Spleen (tissue), 11 donors: ENCODE measurements at regions not wholly inside any gene's neighbourhood (a gene's known extent, or its start where the extent isn't known, plus 50 kb on each side); places are given as distances from the start of the nearest gene placed in this dataset.

Source experiments
- DNase-seq: peaks from one replicate; pipeline ENCODE4 v3.0.0-alpha.2; 2020
- H3K27ac ChIP-seq, 8 donors: fragments of 200-600 bp; sonication (generic) in 7 of 8; 1 replicate in 4 of 8; 2 replicates in 4 of 8; pipeline versions ENCODE4 v1.5.0 to v1.8.0; 2016 to 2021; ENCODE audit warnings: inconsistent platforms in 4 of 8, mild to moderate bottlenecking in 4 of 8, moderate library complexity in 1 of 8
- H3K27me3 ChIP-seq, 7 donors: fragments of 200-600 bp; sonication (generic) in 6 of 7; replicated peaks in 1 of 7; 1 replicate in 4 of 7; 2 replicates in 3 of 7; pipeline versions ENCODE4 v1.5.0 to v1.8.0; 2016 to 2021; ENCODE audit warnings: inconsistent platforms in 3 of 7, mild to moderate bottlenecking in 1 of 7
- H3K36me3 ChIP-seq, 6 donors: fragments of 200-600 bp; sonication (generic) in 5 of 6; 1 replicate in 4 of 6; 2 replicates in 2 of 6; pipeline versions ENCODE4 v1.5.0 to v1.8.0; 2016 to 2021; ENCODE audit warnings: inconsistent platforms in 2 of 6
- H3K4me1 ChIP-seq, 6 donors: fragments of 200-600 bp; sonication (generic) in 5 of 6; 1 replicate in 3 of 6; 2 replicates in 3 of 6; pipeline versions ENCODE4 v1.5.0 to v1.8.0; 2016 to 2021; ENCODE audit warnings: inconsistent platforms in 3 of 6
- H3K4me3 ChIP-seq, 8 donors: fragments of 200-600 bp; sonication (generic) in 7 of 8; 1 replicate in 4 of 8; 2 replicates in 4 of 8; pipeline versions ENCODE4 v1.5.0 to v1.8.0; 2016 to 2021; ENCODE audit warnings: inconsistent platforms in 4 of 8, mild to moderate bottlenecking in 4 of 8, moderate library complexity in 2 of 8
- H3K9me3 ChIP-seq, 8 donors: fragments of 200-600 bp; sonication (generic) in 7 of 8; 1 replicate in 4 of 8; 2 replicates in 4 of 8; pipeline versions ENCODE4 v1.5.0 to v1.8.0; 2016 to 2021; ENCODE audit warnings: inconsistent platforms in 4 of 8
- CTCF ChIP-seq, 11 experiments: fragments of 200-600 bp in 7 of 11; fragments of 450-650 bp in 4 of 11; sonication (generic) in 4 of 11; IDR thresholded peaks in 8 of 11; conservative IDR thresholded peaks in 3 of 11; 1 replicate in 7 of 11; 2 replicates in 4 of 11; pipeline versions ENCODE4 v1.4.0 to v1.8.0; 2016 to 2021; ENCODE audit warnings: antibody characterized with exemption in 11 of 11, inconsistent platforms in 4 of 11, mild to moderate bottlenecking in 1 of 11
- POLR2A ChIP-seq, 3 donors: fragments of 450-650 bp; IDR thresholded peaks; one replicate each; pipeline ENCODE4 v1.5.1; 2017; ENCODE audit warnings: antibody characterized with exemption in 3 of 3, mild to moderate bottlenecking in 1 of 3
- POLR2AphosphoS5 ChIP-seq, 3 donors: sonication (generic); formaldehyde crosslinking; IDR thresholded peaks; one replicate each; pipeline ENCODE4 v1.5.1; 2017; ENCODE audit warnings: antibody characterized with exemption in 3 of 3
- WGBS, 5 donors: extraction: QIAGEN DNeasy Blood & Tissue Kit in 3 of 5; methylation state at CpG; one replicate each; pipeline versions ENCODE4 v1.1.5 to v1.1.7; 2013 to 2018; 5-methylcytosine and 5-hydroxymethylcytosine counted together
- intact Hi-C: fragments of 100-400 bp; cut with DNase I; formaldehyde crosslinking; loops from one replicate; pipeline ENCODE4 v1.15.0; 2023; ENCODE audit warnings: low total_unique reads
- donor health status: healthy with polysubstance abuse.
- donor health status: DM: no; HTN: no; CAD: no; lungs with moderate emphysema.
- donor health status: DM: no; HTN: no; CAD: no.
- donor health status: Bipolar disorder and iron deficiency.
- donor health status: healthy.
- donor health status: DM: no; HTN: no; CAD: no.
- donor health status: DM: yes; HTN: yes; CAD: no.

GRCh38 chr10:85542152-85542551, 824.4 kb downstream of the GRID1 start:
- intact Hi-C loops = no loop called here

GRCh38 chr10:85542936-85543730, 823.5 kb downstream of the GRID1 start:
- DNase-seq = no peak
- Histone ChIP-seq H3K27ac (no peak overlapping the region), H3K9me3 (no peaks in the 10 kb centered on the region), H3K4me1 (no peaks in the 10 kb centered on the region), H3K27me3 (no peaks in the 10 kb centered on the region), H3K4me3 (no peak overlapping the region), H3K36me3 (no peaks in the 10 kb centered on the region)
- 65 to 78% (median 72%) methylated on average over 6 of the region's 6 CpGs for WGBS, 5 donors
- intact Hi-C loops = no loop called here
- no peak for TF ChIP-seq CTCF (IDR thresholded peaks at IDR 0.05 in 8 of 11, conservative IDR thresholded peaks at IDR 0.05 in 3 of 11)

More at GRCh38 chr10:85542152-85542551, 824.4 kb downstream of the GRID1 start:
- Histone ChIP-seq H3K27me3 (no peaks in the 10 kb centered on the region), H3K36me3 (no peaks in the 10 kb centered on the region), H3K27ac (no peak overlapping the region), H3K4me1 (no peaks in the 10 kb centered on the region), H3K4me3 (no peak overlapping the region), H3K9me3 (peaks cover 0 to 4% (median 2%) of the 10 kb centered on the region in 8 donors)
- DNase-seq = no peak
- WGBS, 5 donors = 36 to 57% (median 54%) methylated on average over 6 of the region's 6 CpGs
- no peak for TF ChIP-seq POLR2AphosphoS5 (IDR thresholded peaks at IDR 0.05)
- no peak for TF ChIP-seq POLR2A (IDR thresholded peaks at IDR 0.05)
- no peak for TF ChIP-seq CTCF (IDR thresholded peaks at IDR 0.05 in 8 of 11, conservative IDR thresholded peaks at IDR 0.05 in 3 of 11)

GRCh38 chr10:85544956-85545355, 821.6 kb downstream of the GRID1 start:
- no peak for DNase-seq
- H3K27me3 ChIP-seq = no peaks in the 10 kb centered on the region
- no peak overlapping the region for H3K27ac ChIP-seq
- H3K9me3 ChIP-seq = no peaks in the 10 kb centered on the region
- 60 to 79% (median 67%) methylated on average over 3 of the region's 3 CpGs for WGBS, 5 donors
- H3K36me3 ChIP-seq = no peaks in the 10 kb centered on the region
- intact Hi-C loops = no loop called here
- no peak overlapping the region for H3K4me3 ChIP-seq
- TF ChIP-seq CTCF (IDR thresholded peaks at IDR 0.05 in 8 of 11, conservative IDR thresholded peaks at IDR 0.05 in 3 of 11) (no peak), POLR2AphosphoS5 (IDR thresholded peaks at IDR 0.05) (peak in 1 of 3 donors; percentile 47), POLR2A (IDR thresholded peaks at IDR 0.05) (no peak)
- H3K4me1 ChIP-seq = no peaks in the 10 kb centered on the region

GRCh38 chr10:85545874-85546273, 820.7 kb downstream of the GRID1 start:
- WGBS, 5 donors = 23 to 40% (median 25%) methylated on average over 4 of the region's 4 CpGs
- intact Hi-C loops = no loop called here
- H3K27ac ChIP-seq = no peak overlapping the region

More at GRCh38 chr10:85545874-85546273, 820.7 kb downstream of the GRID1 start:
- no peak for TF ChIP-seq CTCF (IDR thresholded peaks at IDR 0.05 in 8 of 11, conservative IDR thresholded peaks at IDR 0.05 in 3 of 11)
- TF ChIP-seq POLR2AphosphoS5 (IDR thresholded peaks at IDR 0.05) = no peak
- TF ChIP-seq POLR2A (IDR thresholded peaks at IDR 0.05) = no peak
- no peak for DNase-seq
- Histone ChIP-seq H3K9me3 (no peaks in the 10 kb centered on the region), H3K36me3 (no peaks in the 10 kb centered on the region), H3K4me3 (no peak overlapping the region), H3K27me3 (no peaks in the 10 kb centered on the region), H3K4me1 (no peaks in the 10 kb centered on the region)
